HepG2 (cell line): ENCODE measurements at regions not wholly inside any gene's neighbourhood (a gene's known extent, or its start where the extent isn't known, plus 50 kb on each side); places are given as distances from the start of the nearest gene placed in this dataset.

Source experiments
- ATAC-seq: fragments of 200-7000 bp; cut with Tn5 transposase; 3 replicates; pipeline ENCODE4 v1.9.1; 2020; ENCODE audit warnings: mild to moderate bottlenecking, moderate library complexity
- BruUV-seq: library from RNA; stranded (reverse); fragments of 400-500 nt; replicated peaks from 2 replicates; lab custom pipeline; 2021; lab: Mats Ljungman, UMichigan
- CTCF ChIA-PET: fragments of 300-600 bp; formaldehyde crosslinking; extraction: SDS; loops from one replicate; lab custom pipeline; 2021; ENCODE audit warnings: low total read pairs, inconsistent platforms, low intra/inter-chr PET ratio; lab: Yijun Ruan, JAX
- POLR2A ChIA-PET: fragments of 350-600 bp; sonication (Branson Sonifier 250); formaldehyde crosslinking; loops from one replicate; lab custom pipeline; 2020; ENCODE audit warnings: antibody characterized with exemption, inconsistent platforms; lab: Yijun Ruan, JAX
- DNase-seq: peaks from one replicate; pipeline ENCODE4 v3.0.0-alpha.2; 2015; ENCODE audit warnings: low spot score
- FAIRE-seq: peaks from 3 replicates; lab custom pipeline; 2011; peaks lifted over from hg19 to GRCh38; lab: Jason Lieb, UNC
- H2AFZ ChIP-seq: one replicate; pipeline ENCODE4 v1.6.1; 2011; ENCODE audit warnings: low read length, inconsistent platforms
- H3K27ac ChIP-seq: fragments of 300-600 bp; 3 replicates; pipeline ENCODE4 v1.8.0; 2011; ENCODE audit warnings: mixed run types, mild to moderate bottlenecking, mixed read lengths, low read length, inconsistent platforms; ENCODE audit not compliant: insufficient read depth; ENCODE audit errors: extremely low read length
- H3K27me3 ChIP-seq, 2 experiments: fragments of 200-600 bp in 1 of 2; 2 replicates in 1 of 2; 3 replicates in 1 of 2; pipeline versions ENCODE4 v1.6.0 to v1.8.0; 2011; ENCODE audit warnings: low read length in 2 of 2, mild to moderate bottlenecking in 2 of 2, moderate library complexity in 2 of 2, inconsistent platforms in 1 of 2; ENCODE audit not compliant: insufficient read depth in 2 of 2, control insufficient read depth in 1 of 2
- H3K36me3 ChIP-seq, 2 experiments: fragments of 200-600 bp in 1 of 2; replicated peaks in 1 of 2; 2 replicates in 1 of 2; 3 replicates in 1 of 2; pipeline versions ENCODE4 v1.5.1 to v1.8.0; 2011; ENCODE audit warnings: low read length in 2 of 2, inconsistent platforms in 1 of 2; ENCODE audit not compliant: insufficient read depth in 2 of 2, control insufficient read depth in 1 of 2
- H3K4me1 ChIP-seq: 2 replicates; pipeline ENCODE4 v1.5.1; 2012; ENCODE audit warnings: low read length, inconsistent platforms; ENCODE audit not compliant: insufficient read depth
- H3K4me2 ChIP-seq: 2 replicates; pipeline ENCODE4 v1.6.0; 2011; ENCODE audit warnings: low read depth, low read length, inconsistent platforms
- H3K4me3 ChIP-seq, 3 experiments: fragments of 200-600 bp in 1 of 3; sonication (generic), shearing (Covaris generic) in 1 of 3; replicated peaks in 1 of 3; 2 replicates each; pipeline ENCODE4 v1.5.1; 2011 to 2016; ENCODE audit warnings: low read length in 3 of 3, inconsistent platforms in 2 of 3, low read depth in 2 of 3, mild to moderate bottlenecking in 2 of 3, control low read depth in 1 of 3, mixed read lengths in 1 of 3; ENCODE audit not compliant: insufficient read depth in 1 of 3
- H3K79me2 ChIP-seq: one replicate; pipeline ENCODE4 v1.6.1; 2011; ENCODE audit warnings: low read length, inconsistent platforms; ENCODE audit not compliant: insufficient read depth
- H3K9ac ChIP-seq: 2 replicates; pipeline ENCODE4 v1.6.0; 2011; ENCODE audit warnings: mild to moderate bottlenecking, low read depth, low read length, inconsistent platforms; ENCODE audit not compliant: insufficient read depth
- H3K9me3 ChIP-seq: 2 replicates; pipeline ENCODE4 v1.5.1; 2012; ENCODE audit warnings: mild to moderate bottlenecking, low read length
- H4K20me1 ChIP-seq: 2 replicates; pipeline ENCODE4 v1.6.0; 2011; ENCODE audit warnings: inconsistent platforms, mild to moderate bottlenecking, low read length, moderate library complexity; ENCODE audit not compliant: insufficient read depth
- ASH2L ChIP-seq: fragments of 300-600, 200-600 bp; sonication (generic); IDR thresholded peaks from 2 replicates; pipeline ENCODE4 v1.7.0; 2017; ENCODE audit warnings: low read depth, mild to moderate bottlenecking, moderate library complexity, mixed read lengths, low read length; ENCODE audit not compliant: insufficient read length
- MTF1 ChIP-seq: sonication (generic); formaldehyde crosslinking; IDR thresholded peaks from 2 replicates; pipeline ENCODE4 v1.5.0; 2020; ENCODE audit warnings: missing genetic modification reagents
- NCOA1 ChIP-seq: sonication (generic); formaldehyde crosslinking; IDR thresholded peaks from 2 replicates; pipeline ENCODE4 v1.9.0; 2021; ENCODE audit warnings: missing genetic modification reagents
- ZBTB21 ChIP-seq: sonication (generic); formaldehyde crosslinking; IDR thresholded peaks from 2 replicates; pipeline ENCODE4 v1.4.0; 2020; ENCODE audit warnings: missing genetic modification reagents
- ZNF33B ChIP-seq: sonication (generic); formaldehyde crosslinking; IDR thresholded peaks from 2 replicates; pipeline ENCODE4 v1.5.1; 2020; ENCODE audit warnings: mild to moderate bottlenecking, missing genetic modification reagents
- ZNF446 ChIP-seq: sonication (generic); formaldehyde crosslinking; IDR thresholded peaks from 2 replicates; pipeline ENCODE4 v1.5.0; 2020; ENCODE audit warnings: mild to moderate bottlenecking, missing genetic modification reagents
- ZNF776 ChIP-seq: sonication (generic); formaldehyde crosslinking; IDR thresholded peaks from 2 replicates; pipeline ENCODE4 v1.4.0; 2020; ENCODE audit warnings: mild to moderate bottlenecking, missing genetic modification reagents
- WGBS: methylation state at CpG from one replicate; pipeline ENCODE4 v1.1.6; 2017; ENCODE audit warnings: low lambda C conversion rate; 5-methylcytosine and 5-hydroxymethylcytosine counted together
- in situ Hi-C: cut with HindIII; loops from 2 replicates; pipeline ENCODE4 v1.10.0; 2017; ENCODE audit warnings: low pct_unique_long_range_greater_than_20kb; ENCODE audit not compliant: extremely low pct_ligation_motif_present
- intact Hi-C: fragments of 100-400 bp; cut with micrococcal nuclease; formaldehyde crosslinking; loops from one replicate; pipeline ENCODE4 v1.10.0; 2022; ENCODE audit not compliant: unreplicated experiment
- TF ChIP-seq, protein P1 (sequence below): sonication (generic); formaldehyde crosslinking; IDR thresholded peaks from 2 replicates; pipeline ENCODE4 v1.9.0; 2021; ENCODE audit warnings: missing genetic modification reagents, mild to moderate bottlenecking, borderline replicate concordance
- TF ChIP-seq, protein P2 (sequence below): sonication (generic); formaldehyde crosslinking; IDR thresholded peaks from 2 replicates; pipeline ENCODE4 v1.4.0; 2020; ENCODE audit warnings: missing genetic modification reagents

DNA sequence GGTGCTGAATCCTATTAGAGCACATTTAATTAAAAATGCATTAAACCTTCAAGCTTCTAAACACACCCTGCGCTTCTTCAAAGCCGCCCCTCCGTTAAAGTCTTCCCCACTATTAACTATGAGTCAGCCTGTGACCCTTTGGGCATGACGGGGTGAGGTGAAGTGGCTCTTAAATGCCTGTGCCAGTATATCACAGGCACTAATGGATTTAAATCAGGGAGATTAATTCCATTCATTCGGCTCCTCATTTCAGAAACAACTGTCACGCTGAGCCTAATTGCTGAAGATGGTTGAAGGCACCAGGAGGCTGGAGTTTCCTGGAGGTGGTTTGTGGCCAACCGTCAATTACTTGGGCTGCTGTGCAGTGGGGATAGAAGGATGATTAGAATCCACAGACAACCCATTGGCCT, 192.6 kb upstream of the MSX2 start:
- Histone ChIP-seq H3K27me3 (no peaks in the 10 kb centered on the region; a peak in 1 of 5 replicates), H3K79me2 (no peaks in the 10 kb centered on the region), H3K36me3 (no peaks in the 10 kb centered on the region), H3K9ac (no peak overlapping the region), H3K4me1 (peaks cover 4% of the 10 kb centered on the region; the same call in 1 of the 2 replicates), H4K20me1 (no peaks in the 10 kb centered on the region), H3K9me3 (no peaks in the 10 kb centered on the region), H3K4me2 (no peak overlapping the region), H3K4me3 (no peak overlapping the region), H3K27ac (no peak overlapping the region), H2AFZ (no peak overlapping the region)
- DNase-seq (no peak), FAIRE-seq (no peak), ATAC-seq (no peak)
- TF ChIP-seq NCOA1, result no peak
- TF ChIP-seq ZNF446 (CRISPR knock-in tag), result no peak
- TF ChIP-seq, protein P1, sequence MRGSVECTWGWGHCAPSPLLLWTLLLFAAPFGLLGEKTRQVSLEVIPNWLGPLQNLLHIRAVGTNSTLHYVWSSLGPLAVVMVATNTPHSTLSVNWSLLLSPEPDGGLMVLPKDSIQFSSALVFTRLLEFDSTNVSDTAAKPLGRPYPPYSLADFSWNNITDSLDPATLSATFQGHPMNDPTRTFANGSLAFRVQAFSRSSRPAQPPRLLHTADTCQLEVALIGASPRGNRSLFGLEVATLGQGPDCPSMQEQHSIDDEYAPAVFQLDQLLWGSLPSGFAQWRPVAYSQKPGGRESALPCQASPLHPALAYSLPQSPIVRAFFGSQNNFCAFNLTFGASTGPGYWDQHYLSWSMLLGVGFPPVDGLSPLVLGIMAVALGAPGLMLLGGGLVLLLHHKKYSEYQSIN (CRISPR knock-in tag), result no peak
- TF ChIP-seq MTF1 (CRISPR knock-in tag), result no peak
- TF ChIP-seq ZNF33B (CRISPR knock-in tag), result no peak
- TF ChIP-seq, protein P2, sequence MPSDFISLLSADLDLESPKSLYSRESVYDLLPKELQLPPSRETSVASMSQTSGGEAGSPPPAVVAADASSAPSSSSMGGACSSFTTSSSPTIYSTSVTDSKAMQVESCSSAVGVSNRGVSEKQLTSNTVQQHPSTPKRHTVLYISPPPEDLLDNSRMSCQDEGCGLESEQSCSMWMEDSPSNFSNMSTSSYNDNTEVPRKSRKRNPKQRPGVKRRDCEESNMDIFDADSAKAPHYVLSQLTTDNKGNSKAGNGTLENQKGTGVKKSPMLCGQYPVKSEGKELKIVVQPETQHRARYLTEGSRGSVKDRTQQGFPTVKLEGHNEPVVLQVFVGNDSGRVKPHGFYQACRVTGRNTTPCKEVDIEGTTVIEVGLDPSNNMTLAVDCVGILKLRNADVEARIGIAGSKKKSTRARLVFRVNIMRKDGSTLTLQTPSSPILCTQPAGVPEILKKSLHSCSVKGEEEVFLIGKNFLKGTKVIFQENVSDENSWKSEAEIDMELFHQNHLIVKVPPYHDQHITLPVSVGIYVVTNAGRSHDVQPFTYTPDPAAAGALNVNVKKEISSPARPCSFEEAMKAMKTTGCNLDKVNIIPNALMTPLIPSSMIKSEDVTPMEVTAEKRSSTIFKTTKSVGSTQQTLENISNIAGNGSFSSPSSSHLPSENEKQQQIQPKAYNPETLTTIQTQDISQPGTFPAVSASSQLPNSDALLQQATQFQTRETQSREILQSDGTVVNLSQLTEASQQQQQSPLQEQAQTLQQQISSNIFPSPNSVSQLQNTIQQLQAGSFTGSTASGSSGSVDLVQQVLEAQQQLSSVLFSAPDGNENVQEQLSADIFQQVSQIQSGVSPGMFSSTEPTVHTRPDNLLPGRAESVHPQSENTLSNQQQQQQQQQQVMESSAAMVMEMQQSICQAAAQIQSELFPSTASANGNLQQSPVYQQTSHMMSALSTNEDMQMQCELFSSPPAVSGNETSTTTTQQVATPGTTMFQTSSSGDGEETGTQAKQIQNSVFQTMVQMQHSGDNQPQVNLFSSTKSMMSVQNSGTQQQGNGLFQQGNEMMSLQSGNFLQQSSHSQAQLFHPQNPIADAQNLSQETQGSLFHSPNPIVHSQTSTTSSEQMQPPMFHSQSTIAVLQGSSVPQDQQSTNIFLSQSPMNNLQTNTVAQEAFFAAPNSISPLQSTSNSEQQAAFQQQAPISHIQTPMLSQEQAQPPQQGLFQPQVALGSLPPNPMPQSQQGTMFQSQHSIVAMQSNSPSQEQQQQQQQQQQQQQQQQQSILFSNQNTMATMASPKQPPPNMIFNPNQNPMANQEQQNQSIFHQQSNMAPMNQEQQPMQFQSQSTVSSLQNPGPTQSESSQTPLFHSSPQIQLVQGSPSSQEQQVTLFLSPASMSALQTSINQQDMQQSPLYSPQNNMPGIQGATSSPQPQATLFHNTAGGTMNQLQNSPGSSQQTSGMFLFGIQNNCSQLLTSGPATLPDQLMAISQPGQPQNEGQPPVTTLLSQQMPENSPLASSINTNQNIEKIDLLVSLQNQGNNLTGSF (CRISPR knock-in tag), result no peak
- TF ChIP-seq ZNF776 (CRISPR knock-in tag), result no peak
- no peak for TF ChIP-seq ZBTB21 (CRISPR knock-in tag)
- no peak for TF ChIP-seq ASH2L
- in situ Hi-C loops, result no loop called here
- 75% methylated on average over 6 of the region's 7 CpGs for WGBS
- BruUV-seq, result no TSS peak
- POLR2A ChIA-PET, result no interaction called here
- CTCF ChIA-PET, result no interaction called here
- intact Hi-C loops, result no loop called here
